ENCODE measurements at regions not wholly inside any gene's neighbourhood (a gene's known extent, or its start where the extent isn't known, plus 50 kb on each side); places are given as distances from the start of the nearest gene placed in this dataset.

GRCh38 chr1:235918032-235918431, 51.3 kb upstream of the LYST start:
- no peak for TF ChIP-seq CTCF (IDR thresholded peaks at IDR 0.05; ENCODE audit: low read depth, low read length, missing control alignments)
- no peak overlapping the region for H3K4me3 ChIP-seq (ENCODE audit: low read depth, low read length)
- in situ Hi-C loops (cut with HindIII; ENCODE audit: low sequenced_read_pairs) = no loop called here
- no peak for DNase-seq (ENCODE audit: low read depth)

GRCh38 chr1:235917267-235917811, 50.6 kb upstream of the LYST start:
- no peak overlapping the region for H3K4me3 ChIP-seq (ENCODE audit: low read depth, low read length)
- no peak for TF ChIP-seq CTCF (IDR thresholded peaks at IDR 0.05; ENCODE audit: low read depth, low read length, missing control alignments)
- DNase-seq (ENCODE audit: low read depth) = peak; percentile 92
- in situ Hi-C loops (cut with HindIII; ENCODE audit: low sequenced_read_pairs) = no loop called here

Data from astrocyte of the cerebellum (primary cell).